ENCODE measurements at regions not wholly inside any gene's neighbourhood (a gene's known extent, or its start where the extent isn't known, plus 50 kb on each side); places are given as distances from the start of the nearest gene placed in this dataset.

- Histone ChIP-seq H2AFZ (ENCODE audit: low read length) (no peak overlapping the region), H3K4me3 (ENCODE audit: low read depth, low read length, poor library complexity, severe bottlenecking) (no peak overlapping the region), H3K9me2 (ENCODE audit: insufficient read depth, low read length) (no peaks in the 10 kb centered on the region), H3K4me2 (ENCODE audit: low read length) (no peak overlapping the region), H4K20me1 (ENCODE audit: insufficient read depth, low read length) (no peaks in the 10 kb centered on the region), H3K9me3 (ENCODE audit: low read length) (no peaks in the 10 kb centered on the region), H3K4me1 (ENCODE audit: insufficient read depth, low read length, poor library complexity, severe bottlenecking) (no peaks in the 10 kb centered on the region), H3K36me3 (ENCODE audit: insufficient read depth, low read length) (no peaks in the 10 kb centered on the region), H3K79me2 (ENCODE audit: insufficient read depth, low read depth, low read length) (no peaks in the 10 kb centered on the region), H3K27ac (ENCODE audit: low read depth, low read length, poor library complexity, severe bottlenecking) (no peak overlapping the region)
- ChIA-PET CTCF (ENCODE audit: unreplicated experiment) (no interaction called here), POLR2A (no interaction called here)
- no peak for DNase-seq (ENCODE audit: low spot score)
- no peak for TF ChIP-seq CTCF (conservative IDR thresholded peaks at IDR 0.05; ENCODE audit: low read length)
- no peak for TF ChIP-seq EZH2phosphoT487 (IDR thresholded peaks at IDR 0.05; ENCODE audit: borderline replicate concordance, low read depth, low read length)
- intact Hi-C loops (cut with micrococcal nuclease; ENCODE audit: unreplicated experiment): no loop called here
- no TSS peak for BruUV-seq (replicated peaks)
Observed at GRCh38 chr16:7093511-7093910, 239.1 kb upstream of the RBFOX1 start.

GRCh38 chr16:7090628-7091115 lies 242.0 kb upstream of the RBFOX1 start:
- H3K4me1 ChIP-seq (ENCODE audit: insufficient read depth, low read length, poor library complexity, severe bottlenecking): no peaks in the 10 kb centered on the region
- DNase-seq (ENCODE audit: low spot score): no peak
- no peak overlapping the region for H3K27ac ChIP-seq (ENCODE audit: low read depth, low read length, poor library complexity, severe bottlenecking)
- CTCF ChIA-PET (ENCODE audit: unreplicated experiment): no interaction called here
- no peak overlapping the region for H3K4me3 ChIP-seq (ENCODE audit: low read depth, low read length, poor library complexity, severe bottlenecking)
- no peaks in the 10 kb centered on the region for H3K36me3 ChIP-seq (ENCODE audit: insufficient read depth, low read length)
- POLR2A ChIA-PET: no interaction called here
- no TSS peak for BruUV-seq (replicated peaks)
- TF ChIP-seq EZH2phosphoT487 (IDR thresholded peaks at IDR 0.05; ENCODE audit: borderline replicate concordance, low read depth, low read length): no peak
- no peak for TF ChIP-seq CTCF (conservative IDR thresholded peaks at IDR 0.05; ENCODE audit: low read length)
- intact Hi-C loops (cut with micrococcal nuclease; ENCODE audit: unreplicated experiment): no loop called here
- no peaks in the 10 kb centered on the region for H3K79me2 ChIP-seq (ENCODE audit: insufficient read depth, low read depth, low read length)
- H3K4me2 ChIP-seq (ENCODE audit: low read length): no peak overlapping the region
- H3K9me2 ChIP-seq (ENCODE audit: insufficient read depth, low read length): no peaks in the 10 kb centered on the region
- no peaks in the 10 kb centered on the region for H3K9me3 ChIP-seq (ENCODE audit: low read length)
- no peak overlapping the region for H2AFZ ChIP-seq (ENCODE audit: low read length)
- H4K20me1 ChIP-seq (ENCODE audit: insufficient read depth, low read length): no peaks in the 10 kb centered on the region

GRCh38 chr16:7089751-7090150 lies 242.9 kb upstream of the RBFOX1 start:
- no peaks in the 10 kb centered on the region for H3K9me3 ChIP-seq (ENCODE audit: low read length)
- no peak overlapping the region for H3K27ac ChIP-seq (ENCODE audit: low read depth, low read length, poor library complexity, severe bottlenecking)
- no peaks in the 10 kb centered on the region for H3K4me1 ChIP-seq (ENCODE audit: insufficient read depth, low read length, poor library complexity, severe bottlenecking)
- H3K36me3 ChIP-seq (ENCODE audit: insufficient read depth, low read length): no peaks in the 10 kb centered on the region
- no peak overlapping the region for H3K4me3 ChIP-seq (ENCODE audit: low read depth, low read length, poor library complexity, severe bottlenecking)
- TF ChIP-seq CTCF (conservative IDR thresholded peaks at IDR 0.05; ENCODE audit: low read length) (no peak), EZH2phosphoT487 (IDR thresholded peaks at IDR 0.05; ENCODE audit: borderline replicate concordance, low read depth, low read length) (no peak)
- BruUV-seq (replicated peaks): no TSS peak
- H2AFZ ChIP-seq (ENCODE audit: low read length): no peak overlapping the region
- DNase-seq (ENCODE audit: low spot score): no peak
- H4K20me1 ChIP-seq (ENCODE audit: insufficient read depth, low read length): no peaks in the 10 kb centered on the region
- no peaks in the 10 kb centered on the region for H3K79me2 ChIP-seq (ENCODE audit: insufficient read depth, low read depth, low read length)
- intact Hi-C loops (cut with micrococcal nuclease; ENCODE audit: unreplicated experiment): no loop called here
- no peaks in the 10 kb centered on the region for H3K9me2 ChIP-seq (ENCODE audit: insufficient read depth, low read length)
- H3K4me2 ChIP-seq (ENCODE audit: low read length): no peak overlapping the region
- ChIA-PET POLR2A (interaction anchor here (0.5 kb wide), 1 partner anchor 30 kb away, joined by 3 read pairs; no protein-coding TSS in a partner anchor), CTCF (ENCODE audit: unreplicated experiment) (no interaction called here)
